Adrenal gland (tissue), 9 donors: ENCODE measurements at regions not wholly inside any gene's neighbourhood (a gene's known extent, or its start where the extent isn't known, plus 50 kb on each side); places are given as distances from the start of the nearest gene placed in this dataset.

Experiments used
- DNase-seq, 7 donors: peaks; one replicate each; pipeline ENCODE4 v3.0.0-alpha.2; 2019 to 2020
- H3K27ac ChIP-seq, 5 donors: fragments of 200-600 bp; sonication (generic) in 4 of 5; 1 replicate in 3 of 5; 2 replicates in 2 of 5; pipeline versions ENCODE4 v1.5.1 to v1.8.0; 2016 to 2020; ENCODE audit warnings: mild to moderate bottlenecking in 1 of 5
- H3K27me3 ChIP-seq: fragments of 200-600 bp; 2 replicates; pipeline ENCODE4 v1.8.0; 2021
- H3K36me3 ChIP-seq, 2 donors: fragments of 200-600 bp; replicated peaks in 1 of 2; 1 replicate in 1 of 2; 2 replicates in 1 of 2; pipeline versions ENCODE4 v1.5.1 to v1.8.0; 2018 to 2022
- H3K4me1 ChIP-seq, 2 donors: fragments of 200-600 bp; replicated peaks in 1 of 2; 1 replicate in 1 of 2; 2 replicates in 1 of 2; pipeline versions ENCODE4 v1.5.1 to v1.8.0; 2018 to 2021
- H3K4me3 ChIP-seq, 4 donors: fragments of 200-600 bp; sonication (generic) in 3 of 4; one replicate each; pipeline ENCODE4 v1.5.1; 2016 to 2018
- H3K9me3 ChIP-seq, 3 donors: fragments of 200-600 bp; sonication (generic) in 1 of 3; replicated peaks in 1 of 3; 1 replicate in 2 of 3; 2 replicates in 1 of 3; pipeline versions ENCODE4 v1.5.1 to v1.8.0; 2016 to 2021
- POLR2A ChIP-seq, 2 donors: fragments of 450-650 bp; IDR thresholded peaks; one replicate each; pipeline ENCODE4 v1.6.1; 2017; ENCODE audit warnings: antibody characterized with exemption in 2 of 2, mild to moderate bottlenecking in 2 of 2, moderate library complexity in 1 of 2
- WGBS, 4 donors: extraction: QIAGEN DNeasy Blood & Tissue Kit in 2 of 4; methylation state at CpG; one replicate each; pipeline versions ENCODE4 v1.1.5 to v1.1.7; 2013 to 2017; 5-methylcytosine and 5-hydroxymethylcytosine counted together
- intact Hi-C, 2 donors: fragments of 100-400 bp; cut with DNase I; formaldehyde crosslinking; loops; one replicate each; pipeline versions ENCODE4 v1.14.1 to v1.15.0; 2022 to 2023
- TF ChIP-seq, protein P1 (sequence below), 6 experiments: fragments of 450-650 bp in 4 of 6; fragments of 200-600 bp in 2 of 6; sonication (generic) in 1 of 6; IDR thresholded peaks; 1 replicate in 5 of 6; 2 replicates in 1 of 6; pipeline versions ENCODE4 v1.5.1 to v1.8.0; 2016 to 2021; ENCODE audit warnings: antibody characterized with exemption in 6 of 6, mild to moderate bottlenecking in 2 of 6, moderate library complexity in 1 of 6
- donor health status: healthy with polysubstance abuse.
- donor health status: Bipolar disorder and iron deficiency.
- donor health status: DM: yes; HTN: yes; CAD: no.
- donor health status: DM: no; HTN: no; CAD: no.
- donor health status: DM: no; HTN: no; CAD: no.

DNA sequence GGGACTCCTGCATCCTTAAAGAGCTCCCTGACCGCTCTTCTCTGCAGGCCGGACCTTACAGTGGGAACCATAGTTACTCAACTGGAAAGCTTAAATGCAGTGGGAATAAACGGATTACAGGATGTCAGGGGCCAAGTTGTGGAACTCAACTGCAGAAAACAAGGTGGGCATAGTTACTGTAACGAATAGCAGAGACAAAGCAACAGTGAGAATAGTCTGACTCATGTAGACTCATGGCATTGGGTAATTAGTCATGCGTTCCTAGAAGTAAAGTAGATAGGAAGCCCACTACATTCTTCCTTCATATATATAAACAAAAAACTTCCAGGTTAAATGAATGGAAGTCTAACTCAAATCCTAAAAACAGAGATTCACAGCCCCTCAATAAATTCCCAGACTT is 95.5 kb upstream of the CHRNA7 start:
- Histone ChIP-seq H3K27me3 (no peaks in the 10 kb centered on the region), H3K36me3 (no peaks in the 10 kb centered on the region), H3K4me1 (no peaks in the 10 kb centered on the region), H3K9me3 (peaks cover 0 to 4% (median 0%) of the 10 kb centered on the region in 3 donors), H3K4me3 (no peak overlapping the region), H3K27ac (no peak overlapping the region)
- 58 to 67% (median 59%) methylated on average over 5 of the region's 5 CpGs for WGBS, 4 donors
- TF ChIP-seq, protein P1, sequence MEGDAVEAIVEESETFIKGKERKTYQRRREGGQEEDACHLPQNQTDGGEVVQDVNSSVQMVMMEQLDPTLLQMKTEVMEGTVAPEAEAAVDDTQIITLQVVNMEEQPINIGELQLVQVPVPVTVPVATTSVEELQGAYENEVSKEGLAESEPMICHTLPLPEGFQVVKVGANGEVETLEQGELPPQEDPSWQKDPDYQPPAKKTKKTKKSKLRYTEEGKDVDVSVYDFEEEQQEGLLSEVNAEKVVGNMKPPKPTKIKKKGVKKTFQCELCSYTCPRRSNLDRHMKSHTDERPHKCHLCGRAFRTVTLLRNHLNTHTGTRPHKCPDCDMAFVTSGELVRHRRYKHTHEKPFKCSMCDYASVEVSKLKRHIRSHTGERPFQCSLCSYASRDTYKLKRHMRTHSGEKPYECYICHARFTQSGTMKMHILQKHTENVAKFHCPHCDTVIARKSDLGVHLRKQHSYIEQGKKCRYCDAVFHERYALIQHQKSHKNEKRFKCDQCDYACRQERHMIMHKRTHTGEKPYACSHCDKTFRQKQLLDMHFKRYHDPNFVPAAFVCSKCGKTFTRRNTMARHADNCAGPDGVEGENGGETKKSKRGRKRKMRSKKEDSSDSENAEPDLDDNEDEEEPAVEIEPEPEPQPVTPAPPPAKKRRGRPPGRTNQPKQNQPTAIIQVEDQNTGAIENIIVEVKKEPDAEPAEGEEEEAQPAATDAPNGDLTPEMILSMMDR (IDR thresholded peaks at IDR 0.05), result no peak
- TF ChIP-seq POLR2A (IDR thresholded peaks at IDR 0.05), result no peak
- DNase-seq, result no peak
- intact Hi-C loops, result no loop called here

- Histone ChIP-seq H3K27ac (no peak overlapping the region), H3K4me1 (no peaks in the 10 kb centered on the region), H3K36me3 (no peaks in the 10 kb centered on the region), H3K27me3 (no peaks in the 10 kb centered on the region), H3K4me3 (no peak overlapping the region), H3K9me3 (no peaks in the 10 kb centered on the region)
- no peak for TF ChIP-seq POLR2A (IDR thresholded peaks at IDR 0.05)
- TF ChIP-seq, protein P1 (IDR thresholded peaks at IDR 0.05), result no peak
- DNase-seq, result no peak
- WGBS, 4 donors, result 55 to 72% (median 62%) methylated on average over 3 to 4 of the region's 4 CpGs
- intact Hi-C loops, result no loop called here
Measured at GRCh38 chr15:31953478-31953877, 76.8 kb upstream of the CHRNA7 start.

GRCh38 chr15:31954374-31955172 is 75.7 kb upstream of the CHRNA7 start:
- Histone ChIP-seq H3K9me3 (no peaks in the 10 kb centered on the region), H3K27me3 (no peaks in the 10 kb centered on the region), H3K4me1 (no peaks in the 10 kb centered on the region), H3K36me3 (no peaks in the 10 kb centered on the region), H3K27ac (no peak overlapping the region), H3K4me3 (no peak overlapping the region)
- 64 to 76% (median 70%) methylated on average over 8 of the region's 8 CpGs for WGBS, 4 donors
- no peak for DNase-seq
- intact Hi-C loops, result no loop called here
- TF ChIP-seq, protein P1 (IDR thresholded peaks at IDR 0.05), result no peak
- no peak for TF ChIP-seq POLR2A (IDR thresholded peaks at IDR 0.05)

- Histone ChIP-seq H3K27me3 (no peaks in the 10 kb centered on the region), H3K27ac (no peak overlapping the region), H3K9me3 (no peaks in the 10 kb centered on the region), H3K36me3 (no peaks in the 10 kb centered on the region), H3K4me1 (no peaks in the 10 kb centered on the region), H3K4me3 (no peak overlapping the region)
- no peak for DNase-seq
- WGBS, 4 donors, result 38 to 72% (median 61%) methylated on average over 1 of the region's 1 CpG
- TF ChIP-seq POLR2A (IDR thresholded peaks at IDR 0.05), result no peak
- TF ChIP-seq, protein P1 (IDR thresholded peaks at IDR 0.05), result no peak
- intact Hi-C loops, result no loop called here
Measured at GRCh38 chr15:31955734-31956133, 74.6 kb upstream of the CHRNA7 start.
